ENCODE measurements at regions not wholly inside any gene's neighbourhood (a gene's known extent, or its start where the extent isn't known, plus 50 kb on each side); places are given as distances from the start of the nearest gene placed in this dataset.

GRCh38 chr5:17037751-17038150 is 101.7 kb upstream of the MYO10 start:
- intact Hi-C loops (cut with micrococcal nuclease): no loop called here
- H3K9me1 ChIP-seq (ENCODE audit: control insufficient read depth, insufficient read depth, low read length): no peaks in the 10 kb centered on the region
- TF ChIP-seq ZNF175 (CRISPR knock-in tag; IDR thresholded peaks at IDR 0.05; ENCODE audit: low read depth): no peak
- no peak for TF ChIP-seq ZNF165 (CRISPR knock-in tag; IDR thresholded peaks at IDR 0.05; ENCODE audit: borderline replicate concordance)
- no peak for TF ChIP-seq KHSRP (IDR thresholded peaks at IDR 0.05)
- no peak for TF ChIP-seq RBM25 (IDR thresholded peaks at IDR 0.05; ENCODE audit: low read depth, low read length, severe bottlenecking)
- no peak for TF ChIP-seq HDAC2 (IDR thresholded peaks at IDR 0.05)
- TF ChIP-seq ZNF277 (CRISPR knock-in tag; IDR thresholded peaks at IDR 0.05; ENCODE audit: borderline replicate concordance): no peak
- no peak for TF ChIP-seq STAT5A (IDR thresholded peaks at IDR 0.05; ENCODE audit: borderline replicate concordance, low read length)
- no peak for TF ChIP-seq PML (IDR thresholded peaks at IDR 0.05; ENCODE audit: low read length)
- TF ChIP-seq KDM5B (IDR thresholded peaks at IDR 0.05; ENCODE audit: insufficient replicate concordance, low read depth, low read length): no peak
- no peak for TF ChIP-seq PTRF (tag; IDR thresholded peaks at IDR 0.05)
- TF ChIP-seq, protein P1, sequence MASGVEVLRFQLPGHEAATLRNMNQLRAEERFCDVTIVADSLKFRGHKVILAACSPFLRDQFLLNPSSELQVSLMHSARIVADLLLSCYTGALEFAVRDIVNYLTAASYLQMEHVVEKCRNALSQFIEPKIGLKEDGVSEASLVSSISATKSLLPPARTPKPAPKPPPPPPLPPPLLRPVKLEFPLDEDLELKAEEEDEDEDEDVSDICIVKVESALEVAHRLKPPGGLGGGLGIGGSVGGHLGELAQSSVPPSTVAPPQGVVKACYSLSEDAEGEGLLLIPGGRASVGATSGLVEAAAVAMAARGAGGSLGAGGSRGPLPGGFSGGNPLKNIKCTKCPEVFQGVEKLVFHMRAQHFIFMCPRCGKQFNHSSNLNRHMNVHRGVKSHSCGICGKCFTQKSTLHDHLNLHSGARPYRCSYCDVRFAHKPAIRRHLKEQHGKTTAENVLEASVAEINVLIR (CRISPR knock-in tag; IDR thresholded peaks at IDR 0.05): no peak
- TF ChIP-seq RBBP5 (IDR thresholded peaks at IDR 0.05; ENCODE audit: borderline replicate concordance, insufficient read depth, low read length, poor library complexity, severe bottlenecking): no peak
- TF ChIP-seq MECOM (CRISPR knock-in tag; IDR thresholded peaks at IDR 0.05): no peak
- no peak overlapping the region for H2AFZ ChIP-seq (ENCODE audit: low read depth, low read length)
- in situ Hi-C loops (cut with MboI): no loop called here
- H3K4me1 ChIP-seq (replicated peaks in 1 of 2; ENCODE audit: control insufficient read depth in 2 of 2, insufficient read depth in 2 of 2, low read length in 2 of 2): no peaks in the 10 kb centered on the region; a peak in 1 of 5 replicates
- 2% methylated on average over 3 of the region's 3 CpGs for WGBS (ENCODE audit: insufficient coverage, low coverage, missing lambda C conversion rate)
- H3K9me3 ChIP-seq (replicated peaks; ENCODE audit: control insufficient read depth, insufficient read depth, low read depth, low read length): no peaks in the 10 kb centered on the region
- DNase-seq (ENCODE audit: extremely low read depth in 1 of 4, low spot score in 3 of 4) (no peak), FAIRE-seq (no peak), ATAC-seq (no peak)
- 0 out of 5 replicates have a peak, but pooled peaks cover 0 to 4% of the 10 kb centered on the region in 2 experiments for H3K27me3 ChIP-seq (ENCODE audit: control insufficient read depth in 2 of 2, insufficient read depth in 2 of 2, low read length in 2 of 2)
- ChIA-PET CTCF (ENCODE audit: low intra/inter-chr PET ratio) (no interaction called here), POLR2A (no interaction called here)
- no peak overlapping the region for H3K27ac ChIP-seq (ENCODE audit: extremely low read depth, low read depth, low read length)
- no peak overlapping the region for H3K4me2 ChIP-seq (ENCODE audit: insufficient read depth, low read length)
- H3K36me3 ChIP-seq (ENCODE audit: control insufficient read depth, insufficient read depth, low read length): no peaks in the 10 kb centered on the region
- no peak overlapping the region for H3K4me3 ChIP-seq
- no peak overlapping the region for H3K9ac ChIP-seq (ENCODE audit: insufficient read depth in 1 of 2, low read depth in 2 of 2, low read length in 2 of 2)
- no TSS peak for BruUV-seq (replicated peaks)
- H3K79me2 ChIP-seq (ENCODE audit: control insufficient read depth, insufficient read depth, low read length): no peaks in the 10 kb centered on the region
- H4K20me1 ChIP-seq (replicated peaks; ENCODE audit: control insufficient read depth, insufficient read depth, low read length): no peaks in the 10 kb centered on the region
